CD4-positive, alpha-beta T cell (primary cell): ENCODE measurements at regions not wholly inside any gene's neighbourhood (a gene's known extent, or its start where the extent isn't known, plus 50 kb on each side); places are given as distances from the start of the nearest gene placed in this dataset.
"Not testable (repeated sequence)": the region's sequence is repeated elsewhere in the genome, so short reads cannot be mapped to it uniquely, and the experiment has no call there.

Source experiments
- ATAC-seq: fragments of 200-7000 bp; cut with Tn5 transposase; one replicate; pipeline ENCODE4 v1.10.0; 2022; ENCODE audit warnings: mild to moderate bottlenecking; ENCODE audit not compliant: poor library complexity
- CTCF ChIA-PET: fragments of 350-600 bp; sonication (Branson Sonifier 250); formaldehyde crosslinking; loops from one replicate; lab custom pipeline; 2021; ENCODE audit warnings: antibody characterized with exemption, inconsistent platforms; lab: Charles Lee
- POLR2A ChIA-PET: fragments of 350-600 bp; sonication (Branson Sonifier 250); formaldehyde crosslinking; loops from one replicate; lab custom pipeline; 2021; ENCODE audit warnings: antibody characterized with exemption, inconsistent platforms; lab: Charles Lee
- DNase-seq, 14 experiments: peaks; one replicate each; pipeline ENCODE4 v3.0.0-alpha.2; 2013 to 2020; ENCODE audit warnings: mixed read lengths in 2 of 14
- H3K27ac ChIP-seq, 2 donors: one replicate each; pipeline versions ENCODE4 v1.5.1 to v1.7.0; 2013; ENCODE audit warnings: low read length in 2 of 2, low read depth in 1 of 2, mild to moderate bottlenecking in 1 of 2
- H3K27me3 ChIP-seq, 2 experiments: 1 replicate in 1 of 2; 2 replicates in 1 of 2; pipeline versions ENCODE4 v1.6.1 to v1.7.0; 2013; ENCODE audit warnings: low read length in 2 of 2, control low read depth in 1 of 2, mild to moderate bottlenecking in 1 of 2, moderate library complexity in 1 of 2; ENCODE audit not compliant: insufficient read depth in 2 of 2, control insufficient read depth in 1 of 2
- H3K36me3 ChIP-seq: one replicate; pipeline ENCODE4 v1.6.1; 2013; ENCODE audit warnings: low read length, control low read depth; ENCODE audit not compliant: insufficient read depth
- H3K4me1 ChIP-seq: one replicate; pipeline ENCODE4 v1.6.1; 2013; ENCODE audit warnings: low read length, control low read depth; ENCODE audit not compliant: insufficient read depth
- H3K4me3 ChIP-seq: one replicate; pipeline ENCODE4 v1.5.1; 2013; ENCODE audit warnings: mild to moderate bottlenecking, low read length, moderate library complexity
- H3K9me3 ChIP-seq, 2 experiments: 1 replicate in 1 of 2; 2 replicates in 1 of 2; pipeline versions ENCODE4 v1.6.1 to v1.7.0; 2013; ENCODE audit warnings: low read length in 2 of 2, mild to moderate bottlenecking in 2 of 2, control low read depth in 1 of 2, moderate library complexity in 1 of 2; ENCODE audit not compliant: control insufficient read depth in 1 of 2, insufficient read depth in 1 of 2
- H3K27ac Mint-ChIP-seq: one replicate; pipeline ENCODE4 v1.8.0; 2020; ENCODE audit warnings: mixed read lengths
- H3K27me3 Mint-ChIP-seq: one replicate; pipeline ENCODE4 v1.8.0; 2021; ENCODE audit warnings: mixed read lengths
- H3K36me3 Mint-ChIP-seq: one replicate; pipeline ENCODE4 v1.8.0; 2021; ENCODE audit warnings: low read depth, mixed read lengths
- H3K4me1 Mint-ChIP-seq: one replicate; pipeline ENCODE4 v1.8.0; 2021; ENCODE audit warnings: low read depth, mixed read lengths
- H3K4me3 Mint-ChIP-seq: one replicate; pipeline ENCODE4 v1.8.0; 2020; ENCODE audit warnings: mild to moderate bottlenecking, mixed read lengths
- H3K9me3 Mint-ChIP-seq: one replicate; pipeline ENCODE4 v1.8.0; 2020; ENCODE audit warnings: mixed read lengths
- intact Hi-C, 2 experiments: fragments of 100-400 bp; cut with DNase I in 1 of 2; cut with micrococcal nuclease in 1 of 2; formaldehyde crosslinking; loops; one replicate each; pipeline versions ENCODE4 v1.15.1 to v1.9.0; 2023 to 2025; cut with DNase I, micrococcal nuclease
- TF ChIP-seq, protein P1 (sequence below): fragments of 200-600 bp; IDR thresholded peaks from one replicate; pipeline ENCODE4 v1.8.0; 2022; ENCODE audit warnings: antibody characterized with exemption, mild to moderate bottlenecking

DNA sequence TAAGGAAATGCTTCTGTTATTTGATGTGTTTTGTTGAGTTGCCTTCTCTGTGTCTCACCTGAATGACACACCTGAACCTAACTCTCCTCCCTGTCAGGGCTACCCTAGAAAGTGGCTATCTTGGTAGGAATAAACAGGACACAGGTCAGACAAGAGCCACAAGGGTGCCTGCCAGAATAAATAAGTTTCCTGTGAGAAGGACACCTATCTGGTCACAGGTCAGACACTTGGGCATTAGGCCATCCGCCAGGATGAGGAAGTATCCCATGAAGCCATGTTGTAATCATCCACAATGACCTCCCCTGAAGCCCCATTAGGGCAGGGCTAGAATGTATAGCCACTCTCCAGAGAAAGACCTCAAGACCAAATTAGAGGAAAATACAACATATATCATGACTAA, 318.8 kb downstream of the ZNF674 start:
- intact Hi-C loops: no loop called here
- Mint-ChIP-seq H3K4me3 (no peak overlapping the region), H3K9me3 (no peaks in the 10 kb centered on the region), H3K36me3 (no peaks in the 10 kb centered on the region), H3K27ac (no peak overlapping the region), H3K27me3 (no peaks in the 10 kb centered on the region), H3K4me1 (no peaks in the 10 kb centered on the region)
- Histone ChIP-seq H3K27ac (no peak overlapping the region), H3K36me3 (no peaks in the 10 kb centered on the region), H3K27me3 (no peaks in the 10 kb centered on the region), H3K4me1 (no peaks in the 10 kb centered on the region), H3K9me3 (no peaks in the 10 kb centered on the region), H3K4me3 (no peak overlapping the region)
- POLR2A ChIA-PET: no interaction called here
- ATAC-seq: no peak
- TF ChIP-seq, protein P1, sequence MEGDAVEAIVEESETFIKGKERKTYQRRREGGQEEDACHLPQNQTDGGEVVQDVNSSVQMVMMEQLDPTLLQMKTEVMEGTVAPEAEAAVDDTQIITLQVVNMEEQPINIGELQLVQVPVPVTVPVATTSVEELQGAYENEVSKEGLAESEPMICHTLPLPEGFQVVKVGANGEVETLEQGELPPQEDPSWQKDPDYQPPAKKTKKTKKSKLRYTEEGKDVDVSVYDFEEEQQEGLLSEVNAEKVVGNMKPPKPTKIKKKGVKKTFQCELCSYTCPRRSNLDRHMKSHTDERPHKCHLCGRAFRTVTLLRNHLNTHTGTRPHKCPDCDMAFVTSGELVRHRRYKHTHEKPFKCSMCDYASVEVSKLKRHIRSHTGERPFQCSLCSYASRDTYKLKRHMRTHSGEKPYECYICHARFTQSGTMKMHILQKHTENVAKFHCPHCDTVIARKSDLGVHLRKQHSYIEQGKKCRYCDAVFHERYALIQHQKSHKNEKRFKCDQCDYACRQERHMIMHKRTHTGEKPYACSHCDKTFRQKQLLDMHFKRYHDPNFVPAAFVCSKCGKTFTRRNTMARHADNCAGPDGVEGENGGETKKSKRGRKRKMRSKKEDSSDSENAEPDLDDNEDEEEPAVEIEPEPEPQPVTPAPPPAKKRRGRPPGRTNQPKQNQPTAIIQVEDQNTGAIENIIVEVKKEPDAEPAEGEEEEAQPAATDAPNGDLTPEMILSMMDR: no peak
- CTCF ChIA-PET: no interaction called here
- no peak for DNase-seq

- H3K27ac Mint-ChIP-seq, H3K4me3 Mint-ChIP-seq, DNase-seq, H3K4me1 Mint-ChIP-seq, H3K9me3 ChIP-seq, POLR2A ChIA-PET, H3K36me3 ChIP-seq, H3K27me3 Mint-ChIP-seq, H3K4me1 ChIP-seq, H3K27me3 ChIP-seq, H3K9me3 Mint-ChIP-seq, H3K36me3 Mint-ChIP-seq, ATAC-seq, CTCF ChIA-PET, intact Hi-C loops, H3K27ac ChIP-seq, H3K4me3 ChIP-seq: not testable (repeated sequence)
These were observed 321.7 kb downstream of the ZNF674 start for GRCh38 chrX:46223499-46223898.

GRCh38 chrX:46220822-46221221, 324.4 kb downstream of the ZNF674 start:
- Mint-ChIP-seq H3K36me3 (no peaks in the 10 kb centered on the region), H3K4me3 (no peak overlapping the region), H3K27ac (no peak overlapping the region), H3K9me3 (no peaks in the 10 kb centered on the region), H3K27me3 (no peaks in the 10 kb centered on the region), H3K4me1 (no peaks in the 10 kb centered on the region)
- Histone ChIP-seq H3K9me3 (no peaks in the 10 kb centered on the region), H3K4me1 (no peaks in the 10 kb centered on the region), H3K27ac (no peak overlapping the region), H3K27me3 (no peaks in the 10 kb centered on the region), H3K4me3 (no peak overlapping the region), H3K36me3 (no peaks in the 10 kb centered on the region)
- intact Hi-C loops: no loop called here
- TF ChIP-seq, protein P1: no peak
- CTCF ChIA-PET: no interaction called here
- DNase-seq (no peak), ATAC-seq (no peak)
- POLR2A ChIA-PET: no interaction called here

GRCh38 chrX:46218373-46218772, 326.8 kb downstream of the ZNF674 start:
- Histone ChIP-seq H3K36me3 (no peaks in the 10 kb centered on the region), H3K27ac (no peak overlapping the region), H3K27me3 (no peaks in the 10 kb centered on the region), H3K4me3 (no peak overlapping the region), H3K9me3 (no peaks in the 10 kb centered on the region), H3K4me1 (no peaks in the 10 kb centered on the region)
- CTCF ChIA-PET: no interaction called here
- Mint-ChIP-seq H3K27me3 (no peaks in the 10 kb centered on the region), H3K27ac (no peak overlapping the region), H3K4me1 (no peaks in the 10 kb centered on the region), H3K36me3 (no peaks in the 10 kb centered on the region), H3K9me3 (no peaks in the 10 kb centered on the region), H3K4me3 (no peak overlapping the region)
- DNase-seq: no peak
- POLR2A ChIA-PET: no interaction called here
- intact Hi-C loops: no loop called here
- ATAC-seq: no peak
- TF ChIP-seq, protein P1: no peak
